NB4 (cell line): ENCODE measurements at regions not wholly inside any gene's neighbourhood (a gene's known extent, or its start where the extent isn't known, plus 50 kb on each side); places are given as distances from the start of the nearest gene placed in this dataset.

Experiments
- CTCF ChIP-seq: IDR thresholded peaks from one replicate; pipeline ENCODE4 v1.5.1; 2012; ENCODE audit warnings: low read depth, low read length
- POLR2A ChIP-seq: IDR thresholded peaks from 2 replicates; pipeline ENCODE4 v1.6.1; 2011; ENCODE audit warnings: mild to moderate bottlenecking; ENCODE audit not compliant: insufficient read length; ENCODE audit errors: extremely low read depth

DNA sequence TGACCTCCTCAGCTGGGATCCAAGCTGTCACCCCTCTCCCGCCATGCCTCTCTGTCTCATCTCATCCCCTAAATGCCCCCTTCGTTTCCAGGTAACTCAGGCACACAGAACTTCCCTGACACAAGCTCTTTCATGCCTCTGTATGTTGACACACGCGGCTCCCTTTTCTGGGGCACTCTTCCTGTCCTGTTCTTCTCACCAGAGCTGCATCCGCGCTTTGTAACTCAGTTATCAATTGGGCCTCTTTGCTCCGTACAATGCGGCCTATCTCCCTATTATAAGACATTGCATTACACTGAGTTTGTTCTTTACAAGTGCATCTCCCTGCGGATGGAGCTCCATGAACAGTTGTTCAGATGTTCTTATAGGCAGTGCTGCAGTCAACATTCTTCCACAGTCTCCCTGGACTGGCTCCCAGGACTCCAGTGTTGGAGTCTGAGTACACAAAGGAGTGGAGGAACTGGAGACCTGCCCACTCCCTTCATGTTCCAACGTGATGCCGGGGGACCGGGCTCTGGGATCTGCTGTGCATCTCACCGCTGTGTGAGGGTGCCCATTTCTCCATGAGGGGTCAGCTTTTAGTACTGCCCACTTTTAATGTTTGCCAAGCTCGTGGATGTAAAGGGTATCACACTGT is 56.9 kb upstream of the TNS3 start:
- no peak for TF ChIP-seq POLR2A
- no peak for TF ChIP-seq CTCF
